ENCODE measurements at regions not wholly inside any gene's neighbourhood (a gene's known extent, or its start where the extent isn't known, plus 50 kb on each side); places are given as distances from the start of the nearest gene placed in this dataset.

GRCh38 chr17:33933576-33933975 lies 321.5 kb upstream of the CCL2 start:
- FAIRE-seq = no peak
- dilution Hi-C loops (cut with MboI; ENCODE audit: extremely low pct_ligation_motif_present, low sequenced_read_pairs) = no loop called here

DNA sequence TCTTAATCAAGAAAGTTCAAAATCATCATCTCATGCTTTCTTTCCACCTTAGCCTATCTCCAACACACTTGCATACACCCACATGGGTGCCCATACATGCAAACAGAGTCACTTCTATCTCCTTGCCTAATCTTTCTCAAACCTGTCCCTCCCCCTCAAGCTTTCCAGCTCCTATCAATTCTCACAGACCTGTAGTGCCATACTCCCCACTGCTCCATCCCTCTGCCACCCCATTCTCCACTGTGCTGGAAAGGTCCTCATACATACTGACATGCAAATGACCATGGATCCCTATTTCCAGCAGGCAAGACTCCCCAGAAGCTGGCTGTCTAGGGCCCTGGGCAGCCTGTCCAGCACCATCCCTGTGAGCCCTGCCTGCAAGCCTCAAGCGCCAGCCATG lies 320.4 kb upstream of the CCL2 start:
- Histone ChIP-seq H3K27ac (ENCODE audit: insufficient read depth, low read depth, low read length) (no peak overlapping the region), H2AFZ (ENCODE audit: low read depth, low read length) (no peak overlapping the region), H3K9ac (replicated peaks; ENCODE audit: extremely low read depth, insufficient read depth, low read length) (no peak overlapping the region), H3K4me3 (replicated peaks in 1 of 3; ENCODE audit: insufficient read depth in 1 of 3, low read depth in 1 of 3, low read length in 3 of 3) (no peak overlapping the region), H3K4me2 (ENCODE audit: insufficient read depth, low read length) (no peak overlapping the region), H3K79me2 (ENCODE audit: control insufficient read depth, insufficient read depth, low read length) (no peaks in the 10 kb centered on the region), H3K9me3 (replicated peaks; ENCODE audit: control insufficient read depth, insufficient read depth, low read length) (no peaks in the 10 kb centered on the region), H3K27me3 (ENCODE audit: control insufficient read depth in 2 of 2, insufficient read depth in 2 of 2, low read length in 2 of 2) (no peaks in the 10 kb centered on the region), H4K20me1 (replicated peaks; ENCODE audit: control insufficient read depth, extremely low read depth, insufficient read depth, low read length) (no peaks in the 10 kb centered on the region), H3K9me1 (replicated peaks; ENCODE audit: control insufficient read depth, extremely low read depth, insufficient read depth, low read length) (no peaks in the 10 kb centered on the region), H3K4me1 (ENCODE audit: control insufficient read depth, extremely low read depth, insufficient read depth, low read length) (no peaks in the 10 kb centered on the region), H3K36me3 (ENCODE audit: control insufficient read depth in 2 of 2, extremely low read depth in 1 of 2, insufficient read depth in 2 of 2, low read length in 2 of 2) (no peaks in the 10 kb centered on the region)
- dilution Hi-C loops (cut with MboI; ENCODE audit: extremely low pct_ligation_motif_present, low sequenced_read_pairs) (no loop called here), intact Hi-C loops (cut with micrococcal nuclease) (loop anchor here (10.0 kb wide), 1 partner anchor 400 kb away; no protein-coding TSS in a partner anchor)
- no TSS peak for BruUV-seq (replicated peaks)
- TF ChIP-seq JUN (IDR thresholded peaks at IDR 0.05; ENCODE audit: borderline replicate concordance, insufficient read depth, insufficient read length, low read depth) (no peak), POLR2A (IDR thresholded peaks at IDR 0.05; ENCODE audit: low read depth, low read length) (no peak)
- POLR2A ChIA-PET = no interaction called here
- CTCF ChIA-PET = no interaction called here
- DNase-seq (ENCODE audit: low read depth, low spot score) = no peak
- no peak for FAIRE-seq

More at GRCh38 chr17:33933576-33933975, 321.5 kb upstream of the CCL2 start:
- intact Hi-C loops (cut with micrococcal nuclease) = loop anchor here (10.0 kb wide), 1 partner anchor 401 kb away; no protein-coding TSS in a partner anchor
- CTCF ChIA-PET = no interaction called here
- Histone ChIP-seq H3K27me3 (ENCODE audit: control insufficient read depth in 2 of 2, insufficient read depth in 2 of 2, low read length in 2 of 2) (no peaks in the 10 kb centered on the region), H4K20me1 (replicated peaks; ENCODE audit: control insufficient read depth, extremely low read depth, insufficient read depth, low read length) (no peaks in the 10 kb centered on the region), H3K4me2 (ENCODE audit: insufficient read depth, low read length) (no peak overlapping the region), H3K36me3 (ENCODE audit: control insufficient read depth in 2 of 2, extremely low read depth in 1 of 2, insufficient read depth in 2 of 2, low read length in 2 of 2) (no peaks in the 10 kb centered on the region), H3K4me3 (replicated peaks in 1 of 3; ENCODE audit: insufficient read depth in 1 of 3, low read depth in 1 of 3, low read length in 3 of 3) (no peak overlapping the region), H3K4me1 (ENCODE audit: control insufficient read depth, extremely low read depth, insufficient read depth, low read length) (no peaks in the 10 kb centered on the region), H2AFZ (ENCODE audit: low read depth, low read length) (no peak overlapping the region), H3K9ac (replicated peaks; ENCODE audit: extremely low read depth, insufficient read depth, low read length) (no peak overlapping the region), H3K79me2 (ENCODE audit: control insufficient read depth, insufficient read depth, low read length) (no peaks in the 10 kb centered on the region), H3K9me1 (replicated peaks; ENCODE audit: control insufficient read depth, extremely low read depth, insufficient read depth, low read length) (no peaks in the 10 kb centered on the region), H3K27ac (ENCODE audit: insufficient read depth, low read depth, low read length) (no peak overlapping the region), H3K9me3 (replicated peaks; ENCODE audit: control insufficient read depth, insufficient read depth, low read length) (no peaks in the 10 kb centered on the region)
- no TSS peak for BruUV-seq (replicated peaks)
- POLR2A ChIA-PET = no interaction called here
- TF ChIP-seq POLR2A (IDR thresholded peaks at IDR 0.05; ENCODE audit: low read depth, low read length) = no peak
- no peak for TF ChIP-seq POLR2AphosphoS5 (IDR thresholded peaks at IDR 0.05; ENCODE audit: insufficient read depth, low read depth, low read length)
- no peak for TF ChIP-seq MYC (IDR thresholded peaks at IDR 0.05; ENCODE audit: low read depth, low read length)
- no peak for TF ChIP-seq JUN (IDR thresholded peaks at IDR 0.05; ENCODE audit: borderline replicate concordance, insufficient read depth, insufficient read length, low read depth)
- TF ChIP-seq GATA2 (IDR thresholded peaks at IDR 0.05; ENCODE audit: insufficient read depth, insufficient read length, low read depth, low read length) = no peak
- no peak for TF ChIP-seq EZH2 (IDR thresholded peaks at IDR 0.05; ENCODE audit: borderline replicate concordance, low read depth, low read length, severe bottlenecking)
- TF ChIP-seq, protein P1, sequence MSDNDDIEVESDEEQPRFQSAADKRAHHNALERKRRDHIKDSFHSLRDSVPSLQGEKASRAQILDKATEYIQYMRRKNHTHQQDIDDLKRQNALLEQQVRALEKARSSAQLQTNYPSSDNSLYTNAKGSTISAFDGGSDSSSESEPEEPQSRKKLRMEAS (IDR thresholded peaks at IDR 0.05; ENCODE audit: insufficient read depth, insufficient read length) = no peak
- DNase-seq (ENCODE audit: low read depth, low spot score) = no peak

Measured in endothelial cell of umbilical vein (primary cell).